ENCODE measurements at regions not wholly inside any gene's neighbourhood (a gene's known extent, or its start where the extent isn't known, plus 50 kb on each side); places are given as distances from the start of the nearest gene placed in this dataset.

DNA sequence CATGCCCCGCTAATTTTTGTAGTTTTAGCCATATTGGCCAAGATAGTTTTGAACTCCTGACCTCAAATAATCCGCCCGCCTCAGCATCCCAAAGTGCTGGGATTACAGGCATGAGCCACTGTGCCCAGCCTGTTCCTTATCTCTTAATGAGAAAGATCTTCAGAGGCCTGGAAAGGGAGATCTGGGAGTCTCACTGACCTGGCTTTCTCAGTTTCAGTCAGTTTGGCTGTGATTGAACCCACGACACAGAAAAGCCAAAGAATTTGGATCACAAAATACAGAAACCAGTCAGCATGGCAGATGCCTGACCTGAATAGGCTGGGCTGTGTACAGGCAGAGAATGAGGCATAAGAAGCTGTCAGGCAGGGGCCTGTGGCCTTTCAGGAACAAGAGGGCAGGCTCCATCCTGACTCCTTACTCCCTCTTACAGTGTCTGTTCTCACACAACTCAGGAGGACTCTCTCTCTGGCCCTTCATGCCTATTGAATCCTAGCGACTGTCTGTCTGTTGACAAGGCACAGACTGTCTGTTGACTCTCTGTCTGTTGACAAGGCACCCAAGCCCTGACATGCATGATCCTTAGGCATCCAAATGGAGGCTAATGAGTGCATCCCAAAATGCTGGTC lies 366.5 kb upstream of the CCDC196 start:
- TF ChIP-seq, protein P1, sequence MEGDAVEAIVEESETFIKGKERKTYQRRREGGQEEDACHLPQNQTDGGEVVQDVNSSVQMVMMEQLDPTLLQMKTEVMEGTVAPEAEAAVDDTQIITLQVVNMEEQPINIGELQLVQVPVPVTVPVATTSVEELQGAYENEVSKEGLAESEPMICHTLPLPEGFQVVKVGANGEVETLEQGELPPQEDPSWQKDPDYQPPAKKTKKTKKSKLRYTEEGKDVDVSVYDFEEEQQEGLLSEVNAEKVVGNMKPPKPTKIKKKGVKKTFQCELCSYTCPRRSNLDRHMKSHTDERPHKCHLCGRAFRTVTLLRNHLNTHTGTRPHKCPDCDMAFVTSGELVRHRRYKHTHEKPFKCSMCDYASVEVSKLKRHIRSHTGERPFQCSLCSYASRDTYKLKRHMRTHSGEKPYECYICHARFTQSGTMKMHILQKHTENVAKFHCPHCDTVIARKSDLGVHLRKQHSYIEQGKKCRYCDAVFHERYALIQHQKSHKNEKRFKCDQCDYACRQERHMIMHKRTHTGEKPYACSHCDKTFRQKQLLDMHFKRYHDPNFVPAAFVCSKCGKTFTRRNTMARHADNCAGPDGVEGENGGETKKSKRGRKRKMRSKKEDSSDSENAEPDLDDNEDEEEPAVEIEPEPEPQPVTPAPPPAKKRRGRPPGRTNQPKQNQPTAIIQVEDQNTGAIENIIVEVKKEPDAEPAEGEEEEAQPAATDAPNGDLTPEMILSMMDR (IDR thresholded peaks at IDR 0.05): no peak
- no peak for TF ChIP-seq POLR2A (IDR thresholded peaks at IDR 0.05)
